ENCODE measurements at regions not wholly inside any gene's neighbourhood (a gene's known extent, or its start where the extent isn't known, plus 50 kb on each side); places are given as distances from the start of the nearest gene placed in this dataset.
"Not testable (repeated sequence)": the region's sequence is repeated elsewhere in the genome, so short reads cannot be mapped to it uniquely, and the experiment has no call there.

- Mint-ChIP-seq H3K27ac (no peak overlapping the region), H3K27me3 (ENCODE audit: low read depth) (no peaks in the 10 kb centered on the region), H3K36me3 (no peaks in the 10 kb centered on the region), H3K9me3 (peaks cover 6% of the 10 kb centered on the region; the same call in 1 of the 2 replicates), H3K4me1 (no peaks in the 10 kb centered on the region), H3K4me3 (no peak overlapping the region)
- CTCF ChIA-PET: interaction anchor here (1.9 kb wide), 1 partner anchor 132 kb away, joined by 7 read pairs; no protein-coding TSS in a partner anchor
- DNase-seq (ENCODE audit: low spot score): no peak
- POLR2A ChIA-PET: no interaction called here
- no peak for ATAC-seq
- TF ChIP-seq ZNF416 (CRISPR knock-in tag; IDR thresholded peaks at IDR 0.05): no peak
- TF ChIP-seq ATF1 (CRISPR knock-in tag; IDR thresholded peaks at IDR 0.05): no peak
- TF ChIP-seq FOXP4 (CRISPR knock-in tag; IDR thresholded peaks at IDR 0.05): no peak
Observed at GRCh38 chr7:46054272-46054671, 133.2 kb upstream of the IGFBP3 start.

- no peak for ATAC-seq
Observed at GRCh38 chr7:46047581-46047980, 126.5 kb upstream of the IGFBP3 start.

GRCh38 chr7:46043338-46043737 is 122.3 kb upstream of the IGFBP3 start:
- CTCF ChIA-PET; ATAC-seq; H3K4me3 Mint-ChIP-seq; H3K27ac Mint-ChIP-seq; POLR2A ChIA-PET; H3K4me1 Mint-ChIP-seq; H3K27me3 Mint-ChIP-seq (ENCODE audit: low read depth); DNase-seq (ENCODE audit: low spot score): not testable (repeated sequence)
- H3K36me3 Mint-ChIP-seq: peaks cover 18% of the 10 kb centered on the region
- H3K9me3 Mint-ChIP-seq: peaks cover 33% of the 10 kb centered on the region

More at GRCh38 chr7:46047581-46047980, 126.5 kb upstream of the IGFBP3 start:
- TF ChIP-seq TEAD4 (CRISPR knock-in tag; IDR thresholded peaks at IDR 0.05): no peak
- TF ChIP-seq ATF2 (CRISPR knock-in tag; IDR thresholded peaks at IDR 0.05; ENCODE audit: borderline replicate concordance, low read depth): no peak
- TF ChIP-seq, protein P1, sequence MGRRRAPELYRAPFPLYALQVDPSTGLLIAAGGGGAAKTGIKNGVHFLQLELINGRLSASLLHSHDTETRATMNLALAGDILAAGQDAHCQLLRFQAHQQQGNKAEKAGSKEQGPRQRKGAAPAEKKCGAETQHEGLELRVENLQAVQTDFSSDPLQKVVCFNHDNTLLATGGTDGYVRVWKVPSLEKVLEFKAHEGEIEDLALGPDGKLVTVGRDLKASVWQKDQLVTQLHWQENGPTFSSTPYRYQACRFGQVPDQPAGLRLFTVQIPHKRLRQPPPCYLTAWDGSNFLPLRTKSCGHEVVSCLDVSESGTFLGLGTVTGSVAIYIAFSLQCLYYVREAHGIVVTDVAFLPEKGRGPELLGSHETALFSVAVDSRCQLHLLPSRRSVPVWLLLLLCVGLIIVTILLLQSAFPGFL (CRISPR knock-in tag; IDR thresholded peaks at IDR 0.05; ENCODE audit: borderline replicate concordance): no peak
- no peak for TF ChIP-seq ZNF423 (CRISPR knock-in tag; IDR thresholded peaks at IDR 0.05)
- no peak for TF ChIP-seq JUN (CRISPR knock-in tag; IDR thresholded peaks at IDR 0.05)
- TF ChIP-seq NR3C1 (CRISPR knock-in tag; conservative IDR thresholded peaks at IDR 0.05; ENCODE audit: low read depth): no peak
- no peak for TF ChIP-seq KAT7 (CRISPR knock-in tag; IDR thresholded peaks at IDR 0.05; ENCODE audit: borderline replicate concordance)
- TF ChIP-seq MYBL2 (CRISPR knock-in tag; IDR thresholded peaks at IDR 0.05): no peak
- no peak for TF ChIP-seq GABPB1 (CRISPR knock-in tag; IDR thresholded peaks at IDR 0.05)
- TF ChIP-seq FOXJ3 (CRISPR knock-in tag; IDR thresholded peaks at IDR 0.05; ENCODE audit: borderline replicate concordance): no peak
- TF ChIP-seq ZNF232 (CRISPR knock-in tag; IDR thresholded peaks at IDR 0.05): no peak
- no peak for TF ChIP-seq JAZF1 (CRISPR knock-in tag; IDR thresholded peaks at IDR 0.05)
- no peak for TF ChIP-seq NR1H2 (CRISPR knock-in tag; IDR thresholded peaks at IDR 0.05)
- TF ChIP-seq, protein P2, sequence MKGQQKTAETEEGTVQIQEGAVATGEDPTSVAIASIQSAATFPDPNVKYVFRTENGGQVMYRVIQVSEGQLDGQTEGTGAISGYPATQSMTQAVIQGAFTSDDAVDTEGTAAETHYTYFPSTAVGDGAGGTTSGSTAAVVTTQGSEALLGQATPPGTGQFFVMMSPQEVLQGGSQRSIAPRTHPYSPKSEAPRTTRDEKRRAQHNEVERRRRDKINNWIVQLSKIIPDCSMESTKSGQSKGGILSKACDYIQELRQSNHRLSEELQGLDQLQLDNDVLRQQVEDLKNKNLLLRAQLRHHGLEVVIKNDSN (CRISPR knock-in tag; IDR thresholded peaks at IDR 0.05): no peak
- no peak for TF ChIP-seq ZNF671 (CRISPR knock-in tag; IDR thresholded peaks at IDR 0.05)
- TF ChIP-seq, protein P3, sequence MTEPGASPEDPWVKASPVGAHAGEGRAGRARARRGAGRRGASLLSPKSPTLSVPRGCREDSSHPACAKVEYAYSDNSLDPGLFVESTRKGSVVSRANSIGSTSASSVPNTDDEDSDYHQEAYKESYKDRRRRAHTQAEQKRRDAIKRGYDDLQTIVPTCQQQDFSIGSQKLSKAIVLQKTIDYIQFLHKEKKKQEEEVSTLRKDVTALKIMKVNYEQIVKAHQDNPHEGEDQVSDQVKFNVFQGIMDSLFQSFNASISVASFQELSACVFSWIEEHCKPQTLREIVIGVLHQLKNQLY (CRISPR knock-in tag; IDR thresholded peaks at IDR 0.05): no peak
- no peak for TF ChIP-seq ZNF138 (CRISPR knock-in tag; conservative IDR thresholded peaks at IDR 0.05)
- no peak for TF ChIP-seq NFE2L1 (CRISPR knock-in tag; IDR thresholded peaks at IDR 0.05)
- no peak for TF ChIP-seq ZBTB21 (CRISPR knock-in tag; IDR thresholded peaks at IDR 0.05; ENCODE audit: borderline replicate concordance)
- Mint-ChIP-seq H3K27ac (no peak overlapping the region), H3K27me3 (ENCODE audit: low read depth) (no peaks in the 10 kb centered on the region; the same call in 1 of the 2 replicates), H3K9me3 (peaks cover 31% of the 10 kb centered on the region), H3K36me3 (peaks cover 18% of the 10 kb centered on the region), H3K4me1 (no peaks in the 10 kb centered on the region), H3K4me3 (no peak overlapping the region)
- no peak for DNase-seq (ENCODE audit: low spot score)
- ChIA-PET POLR2A (no interaction called here), CTCF (no interaction called here)

GRCh38 chr7:46039813-46040212 is 118.7 kb upstream of the IGFBP3 start:
- H3K4me3 Mint-ChIP-seq; ATAC-seq; H3K27me3 Mint-ChIP-seq (ENCODE audit: low read depth); DNase-seq (ENCODE audit: low spot score); CTCF ChIA-PET; H3K27ac Mint-ChIP-seq; POLR2A ChIA-PET: not testable (repeated sequence)
- peaks cover 22% of the 10 kb centered on the region for H3K9me3 Mint-ChIP-seq
- H3K36me3 Mint-ChIP-seq: peaks cover 14% of the 10 kb centered on the region
- peaks cover 14% of the 10 kb centered on the region for H3K4me1 Mint-ChIP-seq
